Tibial nerve (tissue), 4 donors: ENCODE measurements at regions not wholly inside any gene's neighbourhood (a gene's known extent, or its start where the extent isn't known, plus 50 kb on each side); places are given as distances from the start of the nearest gene placed in this dataset.

Source experiments
- DNase-seq, 2 donors: peaks; one replicate each; pipeline ENCODE4 v3.0.0-alpha.2; 2019; ENCODE audit warnings: low spot score in 2 of 2
- H3K27ac ChIP-seq, 4 donors: fragments of 200-600 bp; sonication (generic) in 3 of 4; one replicate each; pipeline ENCODE4 v1.5.1; 2017 to 2019; ENCODE audit warnings: mild to moderate bottlenecking in 1 of 4
- H3K27me3 ChIP-seq, 2 donors: fragments of 200-600 bp; sonication (generic) in 1 of 2; one replicate each; pipeline versions ENCODE4 v1.5.1 to v1.6.0; 2017 to 2019
- H3K36me3 ChIP-seq, 3 donors: fragments of 200-600 bp; sonication (generic); one replicate each; pipeline ENCODE4 v1.5.1; 2018 to 2019
- H3K4me1 ChIP-seq, 4 donors: fragments of 200-600 bp; sonication (generic) in 3 of 4; one replicate each; pipeline ENCODE4 v1.5.1; 2017 to 2019
- H3K4me3 ChIP-seq, 4 donors: fragments of 200-600 bp; sonication (generic) in 3 of 4; one replicate each; pipeline ENCODE4 v1.5.1; 2017 to 2019; ENCODE audit warnings: mild to moderate bottlenecking in 1 of 4, moderate library complexity in 1 of 4
- H3K9me3 ChIP-seq, 4 donors: fragments of 200-600 bp; sonication (generic) in 3 of 4; one replicate each; pipeline ENCODE4 v1.5.1; 2017 to 2019
- CTCF ChIP-seq, 5 experiments: fragments of 200-600 bp in 3 of 5; fragments of 450-650 bp in 2 of 5; sonication (generic) in 3 of 5; IDR thresholded peaks; one replicate each; pipeline ENCODE4 v1.5.1; 2016 to 2019; ENCODE audit warnings: antibody characterized with exemption in 5 of 5, mild to moderate bottlenecking in 3 of 5, moderate library complexity in 2 of 5
- EP300 ChIP-seq, 2 donors: sonication (generic); formaldehyde crosslinking; IDR thresholded peaks; one replicate each; pipeline ENCODE4 v1.6.1; 2017; ENCODE audit warnings: antibody characterized with exemption in 2 of 2, mild to moderate bottlenecking in 1 of 2
- POLR2A ChIP-seq, 2 donors: fragments of 450-650 bp; IDR thresholded peaks; one replicate each; pipeline ENCODE4 v1.6.1; 2017; ENCODE audit warnings: antibody characterized with exemption in 2 of 2, mild to moderate bottlenecking in 2 of 2, moderate library complexity in 2 of 2
- WGBS, 2 donors: methylation state at CpG; one replicate each; pipeline ENCODE4 v1.1.5; 2018; 5-methylcytosine and 5-hydroxymethylcytosine counted together

- TF ChIP-seq EP300 (IDR thresholded peaks at IDR 0.05), result no peak
- TF ChIP-seq CTCF (IDR thresholded peaks at IDR 0.05), result no peak
- no peak for TF ChIP-seq POLR2A (IDR thresholded peaks at IDR 0.05)
- WGBS, 2 donors, result 83% methylated on average over 13 of the region's 13 CpGs
- Histone ChIP-seq H3K27me3 (no peaks in the 10 kb centered on the region), H3K4me1 (no peaks in the 10 kb centered on the region), H3K9me3 (peaks cover 0 to 43% (median 3%) of the 10 kb centered on the region in 4 donors), H3K27ac (no peak overlapping the region), H3K36me3 (no peaks in the 10 kb centered on the region), H3K4me3 (no peak overlapping the region)
- no peak for DNase-seq
These were observed 1993.1 kb downstream of the TP53TG3F start for GRCh38 chr16:35452471-35452870.

GRCh38 chr16:35463358-35463757 is 2003.9 kb downstream of the TP53TG3F start:
- DNase-seq, result no peak
- TF ChIP-seq CTCF (IDR thresholded peaks at IDR 0.05) (no peak), EP300 (IDR thresholded peaks at IDR 0.05) (no peak), POLR2A (IDR thresholded peaks at IDR 0.05) (no peak)
- Histone ChIP-seq H3K27ac (no peak overlapping the region), H3K9me3 (peaks cover 0 to 9% (median 0%) of the 10 kb centered on the region in 4 donors), H3K4me1 (no peaks in the 10 kb centered on the region), H3K4me3 (no peak overlapping the region), H3K36me3 (no peaks in the 10 kb centered on the region), H3K27me3 (no peaks in the 10 kb centered on the region)
- 20 to 21% methylated on average over 1 of the region's 1 CpG for WGBS, 2 donors

GRCh38 chr16:35480361-35480760 is 2020.9 kb downstream of the TP53TG3F start:
- no peak for DNase-seq
- Histone ChIP-seq H3K4me3 (no peak overlapping the region), H3K27me3 (no peaks in the 10 kb centered on the region), H3K36me3 (no peaks in the 10 kb centered on the region), H3K4me1 (no peaks in the 10 kb centered on the region), H3K9me3 (peaks cover 0 to 6% (median 0%) of the 10 kb centered on the region in 4 donors), H3K27ac (no peak overlapping the region)
- TF ChIP-seq CTCF (IDR thresholded peaks at IDR 0.05) (no peak), POLR2A (IDR thresholded peaks at IDR 0.05) (no peak), EP300 (IDR thresholded peaks at IDR 0.05) (no peak)
- WGBS, 2 donors, result 0 to 27% methylated on average over 1 of the region's 1 CpG

- TF ChIP-seq EP300 (IDR thresholded peaks at IDR 0.05) (no peak), CTCF (IDR thresholded peaks at IDR 0.05) (no peak), POLR2A (IDR thresholded peaks at IDR 0.05) (no peak)
- H3K4me1 ChIP-seq, result no peaks in the 10 kb centered on the region
- H3K27me3 ChIP-seq, result no peaks in the 10 kb centered on the region
- H3K4me3 ChIP-seq, result no peak overlapping the region
- H3K27ac ChIP-seq, result no peak overlapping the region
- no peak for DNase-seq
- H3K9me3 ChIP-seq, result peaks cover 0 to 13% (median 0%) of the 10 kb centered on the region in 4 donors
- H3K36me3 ChIP-seq, result no peaks in the 10 kb centered on the region
These were observed 2021.6 kb downstream of the TP53TG3F start for GRCh38 chr16:35480988-35481387.

- no peaks in the 10 kb centered on the region for H3K36me3 ChIP-seq
- no peak for DNase-seq
- no peaks in the 10 kb centered on the region for H3K27me3 ChIP-seq
- no peak overlapping the region for H3K27ac ChIP-seq
- H3K4me3 ChIP-seq, result no peak overlapping the region
- no peak for TF ChIP-seq CTCF (IDR thresholded peaks at IDR 0.05)
- no peak for TF ChIP-seq POLR2A (IDR thresholded peaks at IDR 0.05)
- no peak for TF ChIP-seq EP300 (IDR thresholded peaks at IDR 0.05)
- H3K4me1 ChIP-seq, result no peaks in the 10 kb centered on the region
- H3K9me3 ChIP-seq, result peaks cover 0 to 16% (median 0%) of the 10 kb centered on the region in 4 donors
- 85 to 91% methylated on average over 17 of the region's 17 CpGs for WGBS, 2 donors
These were observed 2026.5 kb downstream of the TP53TG3F start for GRCh38 chr16:35485915-35486314.
